GM19397 (cell line): ENCODE measurements at regions not wholly inside any gene's neighbourhood (a gene's known extent, or its start where the extent isn't known, plus 50 kb on each side); places are given as distances from the start of the nearest gene placed in this dataset.
"Not testable (repeated sequence)": the region's sequence is repeated elsewhere in the genome, so short reads cannot be mapped to it uniquely, and the experiment has no call there.

ENCODE experiments used
- ATAC-seq: cut with Tn5 transposase; IDR thresholded peaks from one replicate; pipeline ENCODE4 v1.9.1; 2021; ENCODE audit warnings: mild to moderate bottlenecking, moderate library complexity; ENCODE audit not compliant: unreplicated experiment

DNA sequence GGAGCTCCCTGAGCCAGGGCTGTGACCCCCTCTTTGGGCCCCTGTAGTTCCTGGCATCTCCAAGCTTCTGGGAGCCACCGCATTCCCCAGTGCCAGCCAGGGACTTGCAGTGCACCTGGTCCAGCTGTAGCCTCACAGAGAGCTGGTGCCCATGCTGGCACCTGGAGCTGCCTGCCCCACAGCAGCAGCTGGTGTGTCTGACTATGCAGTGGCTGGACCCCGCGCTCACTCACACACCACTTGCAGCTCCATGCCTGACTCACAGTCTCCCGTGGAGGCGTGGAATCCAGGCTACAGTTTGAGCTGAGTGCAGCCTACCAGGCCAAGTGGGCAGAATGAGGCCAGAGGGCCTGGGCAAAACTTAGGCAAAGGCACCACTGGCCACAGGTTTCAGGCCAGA, 102.2 kb upstream of the NAMPT start:
- no peak for ATAC-seq

DNA sequence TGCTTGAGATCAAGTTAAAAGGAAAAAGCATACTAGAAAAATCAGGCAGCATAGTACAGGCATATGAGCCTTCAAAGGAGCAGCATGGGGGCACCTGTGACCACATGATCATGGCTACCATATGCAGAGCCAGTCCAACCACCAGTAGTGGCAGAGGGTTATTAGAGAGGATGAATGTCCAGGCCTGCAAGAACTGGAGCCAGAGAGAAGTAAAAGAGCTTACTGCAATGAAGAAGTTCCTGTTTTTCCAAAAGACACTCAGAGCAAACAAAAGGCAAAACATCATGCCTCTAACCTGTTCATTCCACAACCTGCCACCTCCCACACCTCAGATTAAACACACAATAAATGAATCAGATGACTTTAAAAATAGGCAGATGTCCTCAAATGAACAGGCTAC, 99.6 kb upstream of the NAMPT start:
- ATAC-seq: no peak

DNA sequence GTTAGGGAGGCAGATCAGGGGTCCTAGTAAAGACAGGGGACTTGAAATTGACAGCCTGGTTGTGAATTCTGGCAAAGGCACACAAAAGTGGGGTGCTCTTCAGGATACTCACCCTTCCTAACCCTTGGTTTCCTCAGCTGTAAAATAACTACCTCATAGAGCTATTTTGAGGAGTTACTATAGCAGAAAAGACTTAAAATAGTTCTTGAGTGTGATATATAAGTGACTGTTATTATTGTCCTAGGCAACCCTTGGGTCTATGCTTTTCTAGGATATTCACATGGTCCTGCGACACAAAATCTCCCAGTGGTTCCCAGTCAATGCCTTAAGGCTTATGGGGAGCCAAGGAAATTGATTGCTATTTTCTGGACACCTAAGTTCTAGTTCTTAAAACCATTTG, 98.1 kb upstream of the NAMPT start:
- no peak for ATAC-seq

DNA sequence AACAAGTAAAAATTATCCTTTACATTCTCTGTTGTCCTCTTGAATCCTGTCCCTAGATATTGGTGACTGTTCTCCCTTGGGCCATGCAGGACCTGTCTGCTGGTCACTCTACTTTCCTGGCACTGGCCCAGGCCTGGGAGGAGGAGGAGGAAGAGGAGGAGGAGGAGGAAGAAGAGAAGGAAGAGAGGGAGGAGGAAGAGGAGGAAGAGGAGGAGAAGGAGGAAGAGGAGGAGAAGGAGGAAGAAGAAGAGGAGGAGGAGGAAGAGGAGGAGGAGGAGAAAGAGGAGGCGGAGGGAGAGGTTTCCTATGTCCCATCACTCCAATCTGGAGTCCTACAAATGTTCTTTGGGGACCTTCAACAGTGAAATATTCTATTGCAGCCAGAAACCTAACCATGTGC, 97.3 kb upstream of the NAMPT start:
- ATAC-seq: no peak

DNA sequence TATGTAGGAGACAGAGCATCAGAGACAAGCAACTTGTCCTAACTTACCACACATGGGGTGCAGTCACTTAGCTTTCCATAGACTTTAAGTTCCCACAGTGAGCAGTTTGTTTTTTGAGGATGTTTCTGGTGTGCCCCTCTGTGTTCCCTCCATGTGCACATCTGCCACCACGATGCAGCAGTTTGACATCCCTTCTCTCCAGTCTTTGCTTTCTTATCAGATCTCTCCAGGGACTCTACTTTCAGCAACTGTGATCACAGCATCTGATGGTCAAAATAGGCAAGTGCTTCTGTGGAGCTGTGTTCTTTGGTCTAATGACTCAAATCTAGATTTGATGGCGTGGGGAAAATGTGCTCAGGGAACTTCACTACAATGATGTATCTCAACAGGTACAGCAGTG, 96.5 kb upstream of the NAMPT start:
- ATAC-seq: no peak

DNA sequence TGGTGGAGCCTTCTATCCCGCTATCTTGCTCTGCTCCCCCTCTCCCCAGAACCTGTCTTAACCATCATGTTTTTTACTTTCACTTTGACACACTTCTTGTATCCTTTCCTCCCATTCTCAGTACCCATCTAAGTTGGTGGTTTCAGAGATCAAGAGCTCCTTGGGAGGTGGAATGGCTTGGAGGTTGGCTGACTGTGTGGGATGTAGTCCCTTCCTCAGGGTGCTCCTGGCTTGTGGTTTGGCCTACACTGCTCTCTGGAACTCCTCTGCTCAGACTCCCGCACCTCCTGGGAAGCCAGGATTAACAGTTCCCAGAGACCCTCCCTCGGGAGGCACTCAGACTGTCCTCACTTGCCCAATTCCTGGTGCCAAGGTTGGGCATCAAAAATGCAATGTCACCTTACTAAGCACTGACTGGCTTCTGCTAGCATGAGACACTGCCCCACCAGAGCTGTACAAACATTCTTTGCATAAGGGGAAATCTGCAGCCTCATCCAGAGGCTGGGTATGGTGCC, 93.1 kb upstream of the NAMPT start:
- ATAC-seq: no peak

DNA sequence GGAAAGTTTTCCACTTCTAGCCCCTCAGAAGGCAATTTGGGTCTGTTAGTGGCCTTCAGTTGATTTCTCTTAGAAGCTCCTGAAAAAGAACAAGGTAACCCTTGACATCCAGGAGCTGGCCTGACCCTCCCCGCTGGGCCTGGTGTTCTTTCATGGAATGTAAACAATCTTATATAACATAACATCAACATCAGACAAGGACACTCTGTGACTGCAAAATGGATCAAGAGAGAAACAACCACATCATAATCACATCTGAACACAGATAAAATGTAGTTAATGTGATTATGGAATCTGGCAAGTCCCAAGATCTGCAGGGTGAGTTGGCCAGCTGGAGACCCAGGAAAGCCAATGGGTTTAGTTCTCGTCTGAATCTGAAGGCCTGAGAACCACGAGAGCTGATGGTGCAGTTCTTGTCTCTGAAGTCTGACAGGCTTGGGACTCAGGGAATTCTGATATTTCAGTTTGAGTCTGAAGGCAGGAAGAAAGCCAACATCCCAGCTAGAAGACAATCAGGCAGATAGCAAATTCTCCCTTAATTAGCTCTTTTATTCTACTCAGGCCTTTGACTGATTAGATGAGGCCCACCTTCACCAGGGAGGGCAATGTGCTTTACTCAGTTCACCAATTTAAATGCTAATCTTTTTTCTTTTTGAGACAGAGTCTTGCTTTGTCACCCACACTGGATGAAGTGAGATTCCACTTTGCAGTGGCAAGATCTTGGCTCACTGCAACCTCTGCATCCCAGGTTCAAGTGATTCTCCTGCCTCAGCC, 91.4 kb upstream of the NAMPT start:
- no peak for ATAC-seq

DNA sequence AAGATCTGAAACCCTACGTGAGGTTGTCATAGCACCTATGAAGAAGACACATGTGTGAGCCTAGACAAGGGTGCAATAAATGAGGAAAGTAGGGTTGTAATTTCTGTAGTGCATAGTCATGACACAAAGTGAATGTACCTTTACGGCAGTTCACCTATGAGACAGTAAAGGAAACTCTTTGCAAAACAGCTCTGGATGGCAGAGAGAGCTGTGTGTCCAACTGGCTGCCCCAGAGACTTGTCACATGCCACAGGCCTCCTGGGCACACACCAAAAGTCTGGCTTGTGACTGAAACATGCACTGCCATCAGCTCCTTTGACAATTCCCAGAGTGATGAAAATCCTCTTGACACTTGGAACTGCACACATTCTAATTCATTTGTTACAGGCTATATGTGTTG, 90.7 kb upstream of the NAMPT start:
- ATAC-seq: no peak

DNA sequence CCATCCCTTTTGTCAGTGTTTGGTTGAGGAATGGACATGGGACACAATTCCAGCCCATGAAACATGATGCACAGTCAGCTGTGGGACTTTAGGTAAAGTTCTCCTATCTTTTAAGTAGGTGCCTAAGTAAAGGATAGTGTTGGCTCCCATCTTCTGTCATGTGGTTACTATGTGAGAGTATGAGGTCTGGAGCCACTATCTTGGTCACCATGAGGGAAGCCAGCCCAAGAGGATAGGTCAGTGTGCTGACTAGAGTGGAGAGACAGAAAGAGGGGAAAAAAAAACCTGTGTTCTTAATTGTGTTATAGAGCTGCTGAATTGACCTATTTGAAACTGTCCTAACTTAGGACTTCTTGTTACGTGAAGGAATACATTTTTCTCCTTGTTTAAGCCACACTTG, 89.7 kb upstream of the NAMPT start:
- ATAC-seq: no peak

DNA sequence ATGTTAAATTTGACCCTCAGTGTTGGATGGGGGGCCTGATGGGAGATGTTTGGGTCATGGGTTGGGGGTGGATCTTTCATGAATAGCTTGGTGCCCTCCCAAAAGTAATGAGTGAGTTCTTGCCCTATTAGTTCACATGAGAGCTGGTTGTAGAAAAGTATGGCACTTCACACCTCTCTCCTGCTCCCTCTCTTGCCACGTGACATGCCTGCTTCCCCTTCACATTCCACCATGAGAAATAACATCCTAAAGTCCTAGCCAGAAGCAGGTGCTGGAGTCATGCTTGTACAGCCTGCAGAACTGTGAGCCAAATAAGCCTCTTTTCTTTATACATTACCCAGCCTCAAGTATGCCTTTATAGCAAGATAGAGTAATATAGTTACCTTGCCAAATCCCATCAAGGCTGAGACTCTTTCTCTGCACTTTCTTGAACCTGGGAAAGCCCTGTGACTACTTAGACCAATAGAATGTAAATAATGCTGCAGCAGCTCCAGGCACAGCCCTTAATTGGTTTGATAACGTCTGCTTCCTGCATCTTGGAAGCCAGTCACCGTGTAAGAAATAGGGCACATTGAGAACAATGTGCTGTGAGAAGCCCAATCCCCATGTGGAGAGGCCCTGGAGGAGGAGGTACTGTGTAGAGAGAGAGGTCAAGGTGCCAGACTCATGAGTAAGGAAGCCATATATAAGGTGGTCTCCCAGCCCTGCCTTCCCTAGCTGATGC, 88.0 kb upstream of the NAMPT start:
- ATAC-seq: no peak

DNA sequence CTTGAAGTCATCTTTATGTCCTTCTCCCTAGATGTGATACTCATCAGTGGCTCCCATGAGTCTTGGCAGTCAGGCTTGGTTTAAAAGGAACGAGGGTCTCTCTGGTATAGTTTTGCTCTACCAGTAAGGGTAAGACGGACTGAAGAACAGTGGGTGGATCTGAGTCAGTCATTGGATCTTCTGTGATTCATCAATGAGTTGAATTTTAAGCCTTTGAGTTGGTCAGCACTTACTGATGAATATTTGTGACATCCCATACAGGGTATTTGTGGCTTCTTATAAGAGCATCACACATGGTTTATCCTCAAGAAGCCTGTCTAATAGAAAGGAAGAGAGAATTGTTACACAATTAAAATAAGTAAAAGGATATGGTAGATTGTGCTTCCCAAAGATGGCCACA, 87.3 kb upstream of the NAMPT start:
- ATAC-seq: no peak

DNA sequence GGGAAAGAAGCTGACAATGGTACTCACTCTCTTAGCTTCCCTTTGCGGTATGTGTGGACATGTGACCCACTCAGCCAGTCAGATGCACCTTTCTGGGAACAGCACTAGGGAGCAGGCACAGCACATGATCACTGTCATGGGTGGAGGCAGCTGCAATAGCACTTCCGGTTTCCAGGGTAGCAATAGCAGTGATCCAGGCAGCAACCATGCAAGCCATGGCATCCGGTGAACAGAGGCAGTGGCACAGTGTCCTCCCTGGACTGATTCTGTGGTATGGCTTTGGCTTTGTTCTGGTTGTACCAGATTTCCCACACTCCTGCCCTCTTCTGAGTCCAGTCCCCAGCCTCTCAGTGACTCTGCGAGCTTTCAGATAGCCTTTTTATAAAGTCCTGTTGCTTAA, 86.8 kb upstream of the NAMPT start:
- ATAC-seq: no peak

DNA sequence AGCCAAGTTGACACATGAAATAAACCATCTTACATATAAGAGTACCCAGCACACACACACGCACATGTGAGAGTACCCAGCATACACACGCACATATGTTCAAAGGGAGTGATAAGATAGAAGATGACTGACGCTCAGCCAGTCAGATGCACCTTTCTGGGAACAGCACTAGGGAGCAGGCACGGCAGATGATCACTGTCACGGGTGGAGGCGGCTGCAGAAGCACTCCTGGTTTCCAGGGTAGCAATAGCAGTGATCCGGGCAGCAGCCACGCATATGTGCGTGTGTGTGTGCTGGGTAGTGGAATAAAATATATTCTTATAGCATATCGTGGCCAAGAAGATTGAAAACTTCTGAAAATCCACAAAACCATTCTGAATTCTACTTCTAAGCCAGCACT, 85.8 kb upstream of the NAMPT start:
- ATAC-seq: no peak

DNA sequence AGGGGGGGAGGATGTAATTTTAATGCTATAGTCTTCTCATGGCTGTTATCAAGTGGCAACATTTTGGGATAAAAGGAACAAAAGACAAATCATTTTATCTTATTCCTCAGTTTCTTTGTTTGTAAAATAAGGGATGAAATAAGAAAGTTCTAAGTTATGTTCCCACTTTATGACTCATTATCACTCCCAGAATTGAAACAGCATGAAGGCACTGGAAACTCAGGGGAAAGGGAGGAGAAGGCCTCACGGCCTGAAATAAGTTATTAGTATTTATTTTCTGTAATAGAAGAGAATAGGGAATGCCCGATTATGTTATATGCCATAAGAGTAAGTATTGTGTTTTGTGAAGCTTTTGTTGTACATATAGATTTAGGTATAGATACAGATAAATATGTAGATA, 85.0 kb upstream of the NAMPT start:
- ATAC-seq: no peak

DNA sequence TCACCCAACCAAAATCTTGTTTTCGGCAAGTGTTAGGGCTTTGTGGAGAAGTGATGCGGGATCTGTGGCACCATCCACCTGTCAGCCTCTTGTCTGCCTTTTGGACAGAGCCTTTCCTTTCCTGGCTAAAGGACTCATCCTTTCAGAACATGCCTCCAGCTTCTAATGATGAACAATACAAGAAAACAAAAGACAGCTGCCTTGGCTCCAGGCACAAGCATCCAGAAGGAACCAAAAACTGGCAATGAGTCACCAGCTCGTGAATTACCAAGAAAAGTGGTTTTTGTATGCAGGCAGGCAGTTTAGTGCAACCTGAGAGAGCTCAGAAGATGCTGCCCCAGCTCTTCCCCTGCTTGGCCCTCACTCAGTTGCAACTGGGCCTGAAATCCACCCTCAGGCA, 84.6 kb upstream of the NAMPT start:
- ATAC-seq: no peak

DNA sequence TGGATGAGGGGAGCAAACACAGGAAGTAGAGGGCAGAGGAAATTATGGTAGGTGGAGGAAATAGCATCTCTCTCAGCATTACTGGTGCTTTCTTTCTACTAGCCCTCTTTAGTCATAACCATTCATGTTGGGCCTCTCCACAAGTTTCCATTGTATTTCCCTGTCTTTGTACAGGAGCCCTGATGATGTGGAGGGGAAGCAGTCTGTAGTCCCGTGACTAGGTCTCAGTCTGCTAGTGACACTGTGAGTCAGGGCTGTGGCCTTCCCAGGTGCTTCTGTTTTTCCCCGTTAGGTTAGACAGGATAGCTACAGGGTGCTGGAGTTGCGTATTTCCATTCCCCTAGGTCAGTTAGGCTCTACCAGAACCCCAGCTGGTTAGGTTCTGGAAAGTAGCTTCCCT, 82.9 kb upstream of the NAMPT start:
- no peak for ATAC-seq

DNA sequence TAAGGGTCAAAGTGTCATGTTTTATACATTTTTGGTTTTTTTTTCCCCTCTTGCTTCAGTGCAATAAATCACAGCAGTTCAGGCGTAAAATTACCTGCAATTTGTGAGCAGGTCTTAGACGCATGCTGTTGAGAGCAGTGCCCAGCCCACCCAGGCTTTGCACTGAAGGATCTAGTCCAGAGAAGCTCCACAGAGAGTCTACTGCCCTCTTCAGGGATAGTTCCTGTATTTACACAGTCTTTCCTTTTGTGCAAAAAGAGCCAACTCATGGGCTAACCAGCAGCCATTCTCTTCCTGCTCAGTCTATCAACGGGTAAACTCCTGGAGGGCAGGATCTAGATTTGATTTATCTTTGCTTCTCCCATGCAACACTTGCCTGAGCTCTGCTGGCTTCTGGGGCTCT, 82.2 kb upstream of the NAMPT start:
- ATAC-seq: no peak

DNA sequence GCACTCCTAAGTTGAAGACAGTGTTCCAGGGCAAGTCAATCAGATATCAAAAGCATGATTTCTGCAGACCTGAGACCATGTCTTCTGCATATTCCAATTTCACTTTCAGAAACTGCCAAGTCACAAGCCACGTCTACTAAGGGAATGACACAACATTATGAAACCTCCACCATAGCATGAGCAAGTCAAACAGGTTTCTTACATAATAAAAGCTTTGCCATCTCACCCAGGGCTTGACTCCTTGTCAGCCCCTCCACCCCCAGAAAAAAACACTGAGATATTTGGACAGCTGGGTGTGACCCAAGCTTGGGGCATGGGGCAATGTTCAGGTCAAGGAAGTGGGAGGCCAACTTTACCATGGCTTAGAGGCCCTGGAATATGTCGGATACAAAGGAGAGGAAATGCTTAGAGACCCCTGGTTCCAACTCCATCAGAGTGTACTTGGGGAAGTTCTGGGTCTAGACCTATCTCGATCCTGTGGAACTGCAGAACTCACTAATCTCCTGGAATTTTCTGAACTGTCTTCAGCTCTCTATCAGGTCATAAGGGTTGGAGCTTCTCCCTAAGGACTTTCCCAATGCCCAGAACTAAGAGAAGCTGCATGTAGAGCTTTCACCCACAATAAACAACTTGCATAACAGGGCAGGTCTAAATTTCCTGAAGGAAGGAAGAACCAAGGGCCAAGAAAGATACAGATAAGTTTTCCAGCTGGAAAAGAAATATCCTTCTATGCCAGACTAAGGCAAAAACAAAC, 80.6 kb upstream of the NAMPT start:
- no peak for ATAC-seq

DNA sequence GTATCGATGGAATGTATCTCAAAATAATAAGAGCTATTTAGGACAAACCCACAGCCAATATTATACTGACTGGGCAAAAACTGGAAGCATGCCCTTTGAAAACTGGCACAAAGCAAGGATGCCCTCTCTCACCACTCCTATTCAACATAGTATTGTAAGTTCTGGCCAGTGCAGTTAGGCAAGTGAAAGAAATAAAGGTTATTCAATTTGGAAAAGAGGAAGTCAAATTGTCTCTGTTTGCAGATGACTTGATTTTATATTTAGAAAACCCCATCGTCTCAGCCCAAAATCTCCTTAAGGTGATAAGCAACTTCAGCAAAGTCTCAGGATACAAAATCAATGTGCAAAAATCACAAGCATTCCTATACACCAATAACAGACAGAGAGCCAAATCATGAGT, 77.7 kb upstream of the NAMPT start:
- ATAC-seq: not testable (repeated sequence)

DNA sequence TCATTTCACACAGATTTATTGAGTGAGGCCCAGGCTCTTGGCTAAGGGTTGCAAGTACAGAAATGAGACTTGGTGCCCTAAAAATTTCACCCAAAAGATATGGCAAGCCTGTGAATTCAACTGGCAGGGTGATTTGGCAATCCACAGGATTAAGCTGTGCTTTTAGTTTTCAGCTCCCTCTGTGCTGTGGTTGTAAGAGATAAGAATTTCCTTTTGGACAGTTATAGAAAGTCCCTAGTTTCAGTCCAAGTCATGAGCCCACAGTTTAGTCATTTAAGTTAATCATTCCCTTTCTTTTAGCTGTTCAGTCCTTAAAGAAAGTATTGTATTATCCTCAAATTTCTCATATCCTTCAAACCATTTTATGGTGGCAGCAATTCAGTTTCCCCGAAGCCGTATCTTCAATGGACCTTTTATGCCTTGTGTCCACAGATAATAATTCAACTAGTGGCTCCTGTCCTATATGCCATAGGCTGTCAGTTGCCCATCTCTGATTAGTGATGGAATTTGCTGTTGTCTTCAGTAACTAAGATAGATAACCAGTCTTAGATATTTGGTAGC, 73.4 kb upstream of the NAMPT start:
- ATAC-seq: peak; percentile 77

DNA sequence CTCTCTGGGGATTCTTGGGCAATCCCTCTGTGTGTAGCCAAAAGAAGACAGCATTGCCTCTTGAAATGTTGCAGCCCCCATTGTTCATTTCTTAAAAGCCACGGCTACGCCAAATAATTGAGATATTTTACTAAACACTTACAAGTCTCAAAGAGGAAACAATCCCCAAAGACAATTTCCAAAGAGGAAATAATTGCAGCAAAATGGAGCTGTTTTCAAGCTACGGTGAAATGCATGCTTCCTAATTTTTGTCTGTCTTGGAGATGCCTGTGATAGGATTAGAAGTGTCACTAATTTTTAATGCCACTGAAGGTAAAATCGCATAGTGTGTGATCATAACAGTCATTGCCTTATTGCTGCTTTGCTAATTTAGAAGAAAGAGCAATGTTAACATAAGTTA, 72.9 kb upstream of the NAMPT start:
- no peak for ATAC-seq
